OCI-LY1 (cell line): ENCODE measurements at regions not wholly inside any gene's neighbourhood (a gene's known extent, or its start where the extent isn't known, plus 50 kb on each side); places are given as distances from the start of the nearest gene placed in this dataset.

Experiments
- H2AFZ ChIP-seq: fragments of 200-600 bp; sonication (generic), shearing (Covaris generic); 2 replicates; pipeline ENCODE4 v1.6.0; 2014; ENCODE audit warnings: antibody characterized with exemption, mild to moderate bottlenecking, low read length
- H3F3A ChIP-seq: fragments of 200-600 bp; sonication (generic), shearing (Covaris generic); 2 replicates; pipeline ENCODE4 v1.6.0; 2014; ENCODE audit warnings: mild to moderate bottlenecking, antibody characterized with exemption, low read length, moderate library complexity; ENCODE audit not compliant: insufficient read depth
- H3K27ac ChIP-seq: fragments of 200-600 bp; sonication (generic); 2 replicates; pipeline ENCODE4 v1.5.1; 2014; ENCODE audit warnings: low read length, mixed run types, mild to moderate bottlenecking, low read depth; ENCODE audit not compliant: poor library complexity, severe bottlenecking
- H3K27me3 ChIP-seq: fragments of 200-600 bp; sonication (generic); 2 replicates; pipeline ENCODE4 v1.6.0; 2014; ENCODE audit warnings: antibody characterized with exemption, mild to moderate bottlenecking, low read length, moderate library complexity; ENCODE audit not compliant: insufficient read depth
- H3K36me3 ChIP-seq: fragments of 200-600 bp; sonication (generic); 2 replicates; pipeline ENCODE4 v1.6.1; 2014; ENCODE audit warnings: mild to moderate bottlenecking, antibody characterized with exemption, low read length, moderate library complexity, mixed read lengths; ENCODE audit not compliant: insufficient read depth
- H3K4me1 ChIP-seq: fragments of 200-600 bp; sonication (generic); 2 replicates; pipeline ENCODE4 v1.5.1; 2014; ENCODE audit warnings: mild to moderate bottlenecking, low read length, moderate library complexity; ENCODE audit not compliant: insufficient read depth, severe bottlenecking
- H3K4me2 ChIP-seq: fragments of 200-600 bp; sonication (generic), shearing (Covaris generic); 2 replicates; pipeline ENCODE4 v1.6.1; 2014; ENCODE audit warnings: low read length
- H3K4me3 ChIP-seq: fragments of 200-600 bp; sonication (generic); 2 replicates; pipeline ENCODE4 v1.5.1; 2014; ENCODE audit warnings: low read length, low read depth, mild to moderate bottlenecking, mixed read lengths; ENCODE audit not compliant: poor library complexity, severe bottlenecking
- H3K79me2 ChIP-seq: fragments of 200-600 bp; shearing (Covaris generic); 2 replicates; pipeline ENCODE4 v1.6.1; 2016; ENCODE audit warnings: mixed run types, low read length, mixed read lengths; ENCODE audit not compliant: insufficient read depth
- H3K9ac ChIP-seq: fragments of 200-600 bp; sonication (generic), shearing (Covaris generic); 2 replicates; pipeline ENCODE4 v1.6.1; 2014; ENCODE audit warnings: mild to moderate bottlenecking, low read length, mixed read lengths
- H3K9me2 ChIP-seq: fragments of 200-600 bp; sonication (generic), shearing (Covaris generic); 2 replicates; pipeline ENCODE4 v1.6.1; 2014; ENCODE audit warnings: low read depth, mild to moderate bottlenecking, low read length, mixed read lengths
- H3K9me3 ChIP-seq: fragments of 200-600 bp; shearing (Covaris generic); 2 replicates; pipeline ENCODE4 v1.6.1; 2014; ENCODE audit warnings: low read length, mixed read lengths
- H4K20me1 ChIP-seq: fragments of 200-600 bp; sonication (generic), shearing (Covaris generic); 2 replicates; pipeline ENCODE4 v1.6.0; 2016; ENCODE audit warnings: mild to moderate bottlenecking, low read length; ENCODE audit not compliant: insufficient read depth
- EZH2 ChIP-seq: fragments of 200-600 bp; sonication (generic), shearing (Covaris generic); IDR thresholded peaks from 2 replicates; pipeline ENCODE4 v1.8.0; 2017; ENCODE audit warnings: borderline replicate concordance, mixed run types, mild to moderate bottlenecking, antibody characterized with exemption, low read length, moderate library complexity, mixed read lengths
- TF ChIP-seq, protein P1 (sequence below): fragments of 200-600 bp; sonication (generic), shearing (Covaris generic); IDR thresholded peaks from 2 replicates; pipeline ENCODE4 v1.5.1; 2017; ENCODE audit warnings: mild to moderate bottlenecking, antibody characterized with exemption, low read length, moderate library complexity, mixed read lengths

DNA sequence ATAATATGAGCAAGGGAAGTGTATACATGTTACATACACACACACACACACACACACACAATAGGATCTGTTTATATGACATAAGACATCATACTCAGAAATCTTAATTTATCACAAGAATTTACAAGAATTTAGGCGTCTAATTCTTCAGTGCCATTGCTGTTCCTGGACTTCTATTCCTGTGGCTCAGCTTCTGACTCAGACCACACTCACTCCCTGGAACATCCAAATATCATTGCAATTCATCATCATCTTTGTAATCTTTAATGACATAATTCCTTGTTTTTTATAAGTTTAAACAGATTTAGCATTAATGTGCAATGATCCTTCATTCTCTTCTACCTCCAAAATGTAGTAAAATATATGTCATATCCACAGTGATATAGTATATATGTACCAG, 544.2 kb downstream of the FOXG1 start:
- H4K20me1 ChIP-seq = no peaks in the 10 kb centered on the region
- H3F3A ChIP-seq = no peaks in the 10 kb centered on the region
- no peaks in the 10 kb centered on the region for H3K9me2 ChIP-seq
- H3K4me2 ChIP-seq = no peak overlapping the region
- H3K9ac ChIP-seq = no peak overlapping the region
- no peak overlapping the region for H2AFZ ChIP-seq
- no peaks in the 10 kb centered on the region for H3K27me3 ChIP-seq
- no peak overlapping the region for H3K27ac ChIP-seq
- no peaks in the 10 kb centered on the region for H3K9me3 ChIP-seq
- no peaks in the 10 kb centered on the region for H3K79me2 ChIP-seq
- no peaks in the 10 kb centered on the region for H3K4me1 ChIP-seq
- TF ChIP-seq, protein P1, sequence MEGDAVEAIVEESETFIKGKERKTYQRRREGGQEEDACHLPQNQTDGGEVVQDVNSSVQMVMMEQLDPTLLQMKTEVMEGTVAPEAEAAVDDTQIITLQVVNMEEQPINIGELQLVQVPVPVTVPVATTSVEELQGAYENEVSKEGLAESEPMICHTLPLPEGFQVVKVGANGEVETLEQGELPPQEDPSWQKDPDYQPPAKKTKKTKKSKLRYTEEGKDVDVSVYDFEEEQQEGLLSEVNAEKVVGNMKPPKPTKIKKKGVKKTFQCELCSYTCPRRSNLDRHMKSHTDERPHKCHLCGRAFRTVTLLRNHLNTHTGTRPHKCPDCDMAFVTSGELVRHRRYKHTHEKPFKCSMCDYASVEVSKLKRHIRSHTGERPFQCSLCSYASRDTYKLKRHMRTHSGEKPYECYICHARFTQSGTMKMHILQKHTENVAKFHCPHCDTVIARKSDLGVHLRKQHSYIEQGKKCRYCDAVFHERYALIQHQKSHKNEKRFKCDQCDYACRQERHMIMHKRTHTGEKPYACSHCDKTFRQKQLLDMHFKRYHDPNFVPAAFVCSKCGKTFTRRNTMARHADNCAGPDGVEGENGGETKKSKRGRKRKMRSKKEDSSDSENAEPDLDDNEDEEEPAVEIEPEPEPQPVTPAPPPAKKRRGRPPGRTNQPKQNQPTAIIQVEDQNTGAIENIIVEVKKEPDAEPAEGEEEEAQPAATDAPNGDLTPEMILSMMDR = no peak
- TF ChIP-seq EZH2 = no peak
- H3K4me3 ChIP-seq = no peak overlapping the region
- H3K36me3 ChIP-seq = no peaks in the 10 kb centered on the region

DNA sequence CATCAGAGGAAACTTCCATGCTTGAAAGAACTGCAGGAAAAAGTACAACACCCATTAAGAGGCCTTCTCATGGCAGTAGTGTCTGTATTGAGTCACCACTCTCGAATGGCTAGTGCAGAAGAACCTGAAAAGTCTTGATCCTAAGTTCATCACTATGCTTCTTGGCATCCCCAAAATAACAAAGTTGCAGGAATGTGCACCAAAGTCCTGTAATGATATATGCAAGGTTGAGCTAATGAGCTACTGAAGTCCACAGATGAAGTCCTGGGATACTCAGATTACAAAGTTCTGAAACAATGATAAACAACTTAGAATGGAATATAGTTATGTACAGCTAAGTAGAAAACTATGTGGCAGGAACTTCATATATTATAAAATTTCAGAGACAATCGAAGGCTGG, 545.4 kb downstream of the FOXG1 start:
- no peak overlapping the region for H3K4me2 ChIP-seq
- no peaks in the 10 kb centered on the region for H3K9me3 ChIP-seq
- H4K20me1 ChIP-seq = no peaks in the 10 kb centered on the region
- no peaks in the 10 kb centered on the region for H3K27me3 ChIP-seq
- no peak overlapping the region for H3K27ac ChIP-seq
- H3K36me3 ChIP-seq = no peaks in the 10 kb centered on the region
- H3K4me3 ChIP-seq = no peak overlapping the region
- no peaks in the 10 kb centered on the region for H3K9me2 ChIP-seq
- no peak overlapping the region for H3K9ac ChIP-seq
- no peaks in the 10 kb centered on the region for H3K4me1 ChIP-seq
- H3F3A ChIP-seq = no peaks in the 10 kb centered on the region
- no peak overlapping the region for H2AFZ ChIP-seq
- H3K79me2 ChIP-seq = no peaks in the 10 kb centered on the region
- TF ChIP-seq, protein P1 = no peak
- TF ChIP-seq EZH2 = no peak

DNA sequence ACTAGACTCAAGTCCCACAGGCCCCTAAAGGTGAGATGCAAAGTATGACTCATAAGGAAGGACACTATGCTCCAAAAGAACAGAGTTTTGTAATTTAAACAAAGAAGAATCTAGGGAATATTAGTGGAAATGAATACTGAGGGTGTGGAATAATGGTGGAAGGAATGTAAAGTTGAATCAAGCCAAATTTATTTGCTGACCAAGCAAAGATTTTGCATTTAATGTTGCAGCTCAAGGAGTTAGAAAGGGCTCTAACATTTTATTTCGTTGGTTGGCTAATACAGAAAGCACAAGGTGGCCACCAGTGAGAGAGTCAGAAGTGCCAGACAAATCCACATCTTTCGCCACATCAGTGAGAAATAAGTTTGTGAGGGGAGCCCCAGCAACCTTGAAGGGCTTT, 550.3 kb downstream of the FOXG1 start:
- Histone ChIP-seq H3K9me3 (no peaks in the 10 kb centered on the region), H2AFZ (no peak overlapping the region), H3K27ac (no peak overlapping the region), H3K4me1 (no peaks in the 10 kb centered on the region), H3K79me2 (no peaks in the 10 kb centered on the region), H3K4me3 (no peak overlapping the region), H3K9ac (no peak overlapping the region), H3K27me3 (no peaks in the 10 kb centered on the region), H3F3A (no peaks in the 10 kb centered on the region), H3K9me2 (no peaks in the 10 kb centered on the region), H4K20me1 (no peaks in the 10 kb centered on the region), H3K4me2 (no peak overlapping the region), H3K36me3 (no peaks in the 10 kb centered on the region)
- TF ChIP-seq EZH2 = no peak
- TF ChIP-seq, protein P1 = no peak
